ENCODE measurements at regions not wholly inside any gene's neighbourhood (a gene's known extent, or its start where the extent isn't known, plus 50 kb on each side); places are given as distances from the start of the nearest gene placed in this dataset.

- no peak for DNase-seq (ENCODE audit: low spot score in 2 of 2)
These were observed 255.7 kb upstream of the AR start for GRCh38 chrX:67288156-67288555.

GRCh38 chrX:67289055-67289499 lies 254.7 kb upstream of the AR start:
- WGBS, 2 donors, result 43% methylated on average over 3 of the region's 3 CpGs
- peak in 1 of 2 donors; percentile 74 for DNase-seq (ENCODE audit: low spot score in 2 of 2)
- intact Hi-C loops (cut with DNase I; ENCODE audit: low total_unique reads), result no loop called here
- TF ChIP-seq POLR2A (IDR thresholded peaks at IDR 0.05) (no peak), CTCF (IDR thresholded peaks at IDR 0.05) (no peak)
- no peak overlapping the region for H3K4me3 ChIP-seq (ENCODE audit: low read depth, poor library complexity, severe bottlenecking)

More at GRCh38 chrX:67288156-67288555, 255.7 kb upstream of the AR start:
- TF ChIP-seq POLR2A (IDR thresholded peaks at IDR 0.05) (no peak), CTCF (IDR thresholded peaks at IDR 0.05) (no peak)
- H3K4me3 ChIP-seq (ENCODE audit: low read depth, poor library complexity, severe bottlenecking), result no peak overlapping the region
- intact Hi-C loops (cut with DNase I; ENCODE audit: low total_unique reads), result no loop called here

GRCh38 chrX:67290489-67291220 lies 253.2 kb upstream of the AR start:
- DNase-seq (ENCODE audit: low spot score in 2 of 2), result no peak
- H3K4me3 ChIP-seq (ENCODE audit: low read depth, poor library complexity, severe bottlenecking), result no peak overlapping the region
- TF ChIP-seq CTCF (IDR thresholded peaks at IDR 0.05), result no peak
- 25 to 28% methylated on average over 4 of the region's 4 CpGs for WGBS, 2 donors
- intact Hi-C loops (cut with DNase I; ENCODE audit: low total_unique reads), result no loop called here

GRCh38 chrX:67295924-67296323 lies 247.9 kb upstream of the AR start:
- DNase-seq (ENCODE audit: low spot score in 2 of 2), result no peak
- TF ChIP-seq POLR2A (IDR thresholded peaks at IDR 0.05) (no peak), CTCF (IDR thresholded peaks at IDR 0.05) (no peak)
- no peak overlapping the region for H3K4me3 ChIP-seq (ENCODE audit: low read depth, poor library complexity, severe bottlenecking)
- intact Hi-C loops (cut with DNase I; ENCODE audit: low total_unique reads), result no loop called here
- 82 to 87% methylated on average over 1 of the region's 1 CpG for WGBS, 2 donors

- TF ChIP-seq CTCF (IDR thresholded peaks at IDR 0.05) (no peak), POLR2A (IDR thresholded peaks at IDR 0.05) (no peak)
- 10 to 50% methylated on average over 1 of the region's 1 CpG for WGBS, 2 donors
- no peak for DNase-seq (ENCODE audit: low spot score in 2 of 2)
- intact Hi-C loops (cut with DNase I; ENCODE audit: low total_unique reads), result no loop called here
- H3K4me3 ChIP-seq (ENCODE audit: low read depth, poor library complexity, severe bottlenecking), result no peak overlapping the region
These were observed 247.4 kb upstream of the AR start for GRCh38 chrX:67296395-67296794.

GRCh38 chrX:67317725-67318124 lies 226.1 kb upstream of the AR start:
- no peak overlapping the region for H3K4me3 ChIP-seq (ENCODE audit: low read depth, poor library complexity, severe bottlenecking)
- no peak for DNase-seq (ENCODE audit: low spot score in 2 of 2)
- intact Hi-C loops (cut with DNase I; ENCODE audit: low total_unique reads), result no loop called here
- 80 to 92% methylated on average over 4 of the region's 4 CpGs for WGBS, 2 donors
- TF ChIP-seq POLR2A (IDR thresholded peaks at IDR 0.05) (no peak), CTCF (IDR thresholded peaks at IDR 0.05) (no peak)
